AG09319 (cell line): ENCODE measurements at regions not wholly inside any gene's neighbourhood (a gene's known extent, or its start where the extent isn't known, plus 50 kb on each side); places are given as distances from the start of the nearest gene placed in this dataset.
A peak's percentile ranks its signal among the peaks of the same experiment; 100 is the strongest.

Experiments used
- DNase-seq: peaks from one replicate; pipeline ENCODE4 v3.0.0-alpha.2; 2010; ENCODE audit warnings: low read depth; ENCODE audit errors: extremely low read depth
- CTCF ChIP-seq: IDR thresholded peaks from 2 replicates; pipeline ENCODE4 v1.5.1; 2011; ENCODE audit warnings: low read depth, mild to moderate bottlenecking, inconsistent platforms, low read length, moderate library complexity

GRCh38 chr1:36708587-36708986, 225.9 kb upstream of the CSF3R start:
- DNase-seq, result no peak
- no peak for TF ChIP-seq CTCF

GRCh38 chr1:36707221-36707620, 224.5 kb upstream of the CSF3R start:
- TF ChIP-seq CTCF, result no peak
- DNase-seq, result no peak

GRCh38 chr1:36706416-36706815, 223.7 kb upstream of the CSF3R start:
- DNase-seq, result no peak
- TF ChIP-seq CTCF, result no peak

DNA sequence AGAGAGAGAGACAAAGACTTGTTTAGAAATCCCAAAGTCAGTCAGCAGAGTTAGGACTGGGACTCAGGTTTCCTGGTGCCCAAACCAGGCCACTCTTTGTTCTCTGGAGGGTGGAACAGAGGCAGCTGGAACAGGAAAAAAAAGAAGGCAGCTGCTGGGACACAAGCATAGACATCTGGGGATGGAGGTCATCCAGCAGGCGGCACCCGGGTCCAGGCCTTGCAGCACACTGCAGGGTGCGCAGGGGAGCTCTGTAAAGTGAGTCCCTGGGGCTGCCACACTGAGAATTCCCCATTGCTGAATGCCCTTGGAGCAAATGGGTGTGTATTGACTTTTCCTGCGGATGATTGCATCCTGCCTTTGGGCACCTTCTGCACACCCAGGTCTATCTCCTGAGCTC, 222.9 kb upstream of the CSF3R start:
- no peak for TF ChIP-seq CTCF
- no peak for DNase-seq

DNA sequence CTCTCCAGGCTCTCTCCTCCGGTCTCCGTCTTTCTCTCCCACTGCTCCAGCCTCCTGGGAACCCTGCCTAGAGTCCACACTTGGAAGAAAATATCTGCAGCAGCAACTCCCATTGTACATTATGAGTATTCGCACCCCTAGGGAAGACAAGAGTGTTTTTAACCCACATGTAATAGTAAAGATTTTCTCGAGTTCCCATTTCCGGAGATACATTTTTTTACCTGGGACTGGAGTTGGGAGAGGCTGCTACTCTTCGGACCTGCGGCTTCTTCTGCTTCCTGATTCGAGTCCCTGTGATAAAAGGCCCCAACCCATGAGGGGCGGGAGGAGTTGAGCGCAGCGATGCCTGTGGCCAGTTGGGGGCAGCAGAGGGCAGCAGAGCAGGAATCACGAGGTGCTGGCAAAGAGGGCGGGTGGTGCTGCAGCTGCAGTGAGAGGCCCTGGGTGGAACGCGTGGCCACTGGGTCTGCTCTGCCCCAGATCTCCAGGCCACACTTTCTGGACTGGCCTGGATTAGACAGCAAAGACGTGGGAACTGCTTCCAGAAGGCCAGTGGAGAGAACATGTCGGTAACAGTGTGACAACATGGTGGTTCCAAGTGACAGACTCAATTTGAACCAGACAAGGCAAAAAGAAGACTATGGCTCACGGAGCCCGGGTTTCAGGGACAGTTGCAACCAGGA, 221.0 kb upstream of the CSF3R start:
- no peak for DNase-seq
- peak; percentile 78 for TF ChIP-seq CTCF

- DNase-seq, result no peak
- no peak for TF ChIP-seq CTCF
Measured at GRCh38 chr1:36702963-36703362, 220.2 kb upstream of the CSF3R start.

- TF ChIP-seq CTCF, result no peak
- DNase-seq, result no peak
Measured at GRCh38 chr1:36699113-36699911, 216.6 kb upstream of the CSF3R start.
